WTC11 (cell line): ENCODE measurements at regions not wholly inside any gene's neighbourhood (a gene's known extent, or its start where the extent isn't known, plus 50 kb on each side); places are given as distances from the start of the nearest gene placed in this dataset.

Experiments used
- ATAC-seq: fragments of 200-7000 bp; cut with Tn5 transposase; 2 replicates; pipeline ENCODE4 v1.10.0; 2021; ENCODE audit warnings: mild to moderate bottlenecking, moderate library complexity
- CTCF ChIA-PET: fragments of 300-600 bp; sonication (Branson Sonifier 250); formaldehyde crosslinking; loops from one replicate; lab custom pipeline; 2021; ENCODE audit warnings: antibody characterized with exemption; lab: Charles Lee
- POLR2A ChIA-PET: fragments of 350-600 bp; sonication (Branson Sonifier 250); formaldehyde crosslinking; loops from one replicate; lab custom pipeline; 2021; ENCODE audit warnings: antibody characterized with exemption; lab: Charles Lee
- DNase-seq: peaks from one replicate; pipeline ENCODE4 v3.0.0; 2021; ENCODE audit warnings: low spot score
- H3K27ac Mint-ChIP-seq: 2 replicates; pipeline ENCODE4 v1.8.0; 2021; ENCODE audit warnings: mixed read lengths
- H3K27me3 Mint-ChIP-seq: 2 replicates; pipeline ENCODE4 v1.8.0; 2021; ENCODE audit warnings: low read depth, mild to moderate bottlenecking, moderate library complexity, mixed read lengths
- H3K36me3 Mint-ChIP-seq: 2 replicates; pipeline ENCODE4 v1.8.0; 2021; ENCODE audit warnings: mixed read lengths
- H3K4me1 Mint-ChIP-seq: 2 replicates; pipeline ENCODE4 v1.8.0; 2022; ENCODE audit warnings: mixed read lengths
- H3K4me3 Mint-ChIP-seq: 2 replicates; pipeline ENCODE4 v1.8.0; 2021; ENCODE audit warnings: mild to moderate bottlenecking, moderate library complexity, mixed read lengths
- H3K9me3 Mint-ChIP-seq: 2 replicates; pipeline ENCODE4 v1.8.0; 2021; ENCODE audit warnings: mixed read lengths
- AR ChIP-seq: fragments of 250-450 bp; sonication (Bioruptor Pico); IDR thresholded peaks from 2 replicates; pipeline ENCODE4 v1.9.0; 2021; ENCODE audit warnings: mild to moderate bottlenecking
- ARID4B ChIP-seq: sonication (generic); formaldehyde crosslinking; IDR thresholded peaks from 2 replicates; pipeline ENCODE4 v1.8.0; 2023; ENCODE audit warnings: missing genetic modification reagents, mild to moderate bottlenecking, borderline replicate concordance
- ATF1 ChIP-seq: sonication (generic); formaldehyde crosslinking; IDR thresholded peaks from 2 replicates; pipeline ENCODE4 v1.8.1; 2023; ENCODE audit warnings: mild to moderate bottlenecking, moderate library complexity, missing genetic modification reagents
- CBFB ChIP-seq: sonication (generic); formaldehyde crosslinking; IDR thresholded peaks from 2 replicates; pipeline ENCODE4 v1.8.1; 2022; ENCODE audit warnings: mild to moderate bottlenecking, low read depth, missing genetic modification reagents
- CREB1 ChIP-seq: sonication (generic); formaldehyde crosslinking; IDR thresholded peaks from 2 replicates; pipeline ENCODE4 v1.8.0; 2023; ENCODE audit warnings: mild to moderate bottlenecking, missing genetic modification reagents
- E2F1 ChIP-seq: sonication (generic); formaldehyde crosslinking; IDR thresholded peaks from 2 replicates; pipeline ENCODE4 v1.8.0; 2022; ENCODE audit warnings: mild to moderate bottlenecking, missing genetic modification reagents
- EMX1 ChIP-seq: fragments of 250-450 bp; sonication (Bioruptor Pico); IDR thresholded peaks from 2 replicates; pipeline ENCODE4 v1.8.0; 2021; ENCODE audit warnings: mild to moderate bottlenecking
- ERG ChIP-seq: fragments of 250-450 bp; sonication (Bioruptor Pico); IDR thresholded peaks from 2 replicates; pipeline ENCODE4 v1.8.0; 2021; ENCODE audit warnings: mild to moderate bottlenecking
- ESRRA ChIP-seq: sonication (generic); formaldehyde crosslinking; IDR thresholded peaks from 2 replicates; pipeline ENCODE4 v1.8.1; 2022; ENCODE audit warnings: mild to moderate bottlenecking, missing genetic modification reagents, borderline replicate concordance
- FOXJ3 ChIP-seq: sonication (generic); formaldehyde crosslinking; IDR thresholded peaks from 2 replicates; pipeline ENCODE4 v1.9.0; 2021; ENCODE audit warnings: missing genetic modification reagents, mild to moderate bottlenecking, borderline replicate concordance
- IRF1 ChIP-seq: sonication (generic); formaldehyde crosslinking; IDR thresholded peaks from 2 replicates; pipeline ENCODE4 v1.8.0; 2023; ENCODE audit warnings: missing genetic modification reagents
- MXD4 ChIP-seq: fragments of 250-450 bp; sonication (Bioruptor Pico); IDR thresholded peaks from 2 replicates; pipeline ENCODE4 v1.8.0; 2021; ENCODE audit warnings: mild to moderate bottlenecking, moderate library complexity, borderline replicate concordance
- OVOL2 ChIP-seq: fragments of 250-450 bp; sonication (Bioruptor Pico); IDR thresholded peaks from 2 replicates; pipeline ENCODE4 v1.9.0; 2021; ENCODE audit warnings: mild to moderate bottlenecking, borderline replicate concordance
- PREB ChIP-seq: sonication (generic); formaldehyde crosslinking; IDR thresholded peaks from 2 replicates; pipeline ENCODE4 v1.8.1; 2022; ENCODE audit warnings: mild to moderate bottlenecking, missing genetic modification reagents, moderate library complexity, borderline replicate concordance
- SMAD4 ChIP-seq: sonication (generic); formaldehyde crosslinking; IDR thresholded peaks from 2 replicates; pipeline ENCODE4 v1.8.0; 2022; ENCODE audit warnings: mild to moderate bottlenecking, missing genetic modification reagents
- USF2 ChIP-seq: sonication (generic); formaldehyde crosslinking; IDR thresholded peaks from 2 replicates; pipeline ENCODE4 v1.8.1; 2023; ENCODE audit warnings: mild to moderate bottlenecking, missing genetic modification reagents, moderate library complexity
- ZNF423 ChIP-seq: fragments of 250-450 bp; sonication (Bioruptor Pico); IDR thresholded peaks from 2 replicates; pipeline ENCODE4 v2.1.2; 2022; ENCODE audit warnings: mild to moderate bottlenecking, moderate library complexity
- ZNF512 ChIP-seq: sonication (generic); formaldehyde crosslinking; IDR thresholded peaks from 2 replicates; pipeline ENCODE4 v1.8.1; 2022; ENCODE audit warnings: missing genetic modification reagents, borderline replicate concordance

- Mint-ChIP-seq H3K27me3 (no peaks in the 10 kb centered on the region), H3K4me1 (no peaks in the 10 kb centered on the region; the same call in 1 of the 2 replicates)
- CTCF ChIA-PET, result no interaction called here
Observed at GRCh38 chr7:159211540-159212182, 67.0 kb upstream of the VIPR2 start.

More at GRCh38 chr7:159211540-159212182, 67.0 kb upstream of the VIPR2 start:
- H3K9me3 Mint-ChIP-seq, result no peaks in the 10 kb centered on the region
- no peaks in the 10 kb centered on the region for H3K36me3 Mint-ChIP-seq
- no peak overlapping the region for H3K27ac Mint-ChIP-seq
- ATAC-seq (no peak), DNase-seq (no peak)
- TF ChIP-seq CBFB (CRISPR knock-in tag) (no peak), AR (CRISPR knock-in tag) (no peak), ESRRA (CRISPR knock-in tag) (no peak), IRF1 (CRISPR knock-in tag) (no peak), ATF1 (CRISPR knock-in tag) (no peak), ERG (CRISPR knock-in tag) (no peak), ZNF512 (no peak), ARID4B (CRISPR knock-in tag) (no peak), MXD4 (CRISPR knock-in tag) (no peak), E2F1 (CRISPR knock-in tag) (no peak), CREB1 (CRISPR knock-in tag) (no peak), FOXJ3 (no peak), ZNF423 (no peak), OVOL2 (CRISPR knock-in tag) (no peak), USF2 (no peak), EMX1 (CRISPR knock-in tag) (no peak), PREB (no peak), SMAD4 (CRISPR knock-in tag) (no peak)
- no peak overlapping the region for H3K4me3 Mint-ChIP-seq
- POLR2A ChIA-PET, result no interaction called here
